K562 (cell line): ENCODE measurements at regions not wholly inside any gene's neighbourhood (a gene's known extent, or its start where the extent isn't known, plus 50 kb on each side); places are given as distances from the start of the nearest gene placed in this dataset.

ENCODE experiments used
- ATAC-seq: fragments of 200-7000 bp; cut with Tn5 transposase; 3 replicates; pipeline ENCODE4 v1.9.1; 2020; ENCODE audit warnings: moderate library complexity
- BruUV-seq: library from RNA; stranded (reverse); fragments of 400-500 nt; replicated peaks from 2 replicates; lab custom pipeline; 2021; lab: Mats Ljungman, UMichigan
- CTCF ChIA-PET: fragments of 300-600 bp; formaldehyde crosslinking; extraction: SDS; loops from one replicate; lab custom pipeline; 2021; ENCODE audit warnings: low intra/inter-chr PET ratio; lab: Yijun Ruan, JAX
- POLR2A ChIA-PET: fragments of 300-600, 350-650 bp; sonication (Branson Sonifier 250); formaldehyde crosslinking; extraction: SDS; loops from one replicate; lab custom pipeline; 2021; ENCODE audit warnings: antibody characterized with exemption, inconsistent platforms; lab: Yijun Ruan, JAX
- DNase-seq, 4 experiments: peaks; one replicate each; pipeline versions ENCODE4 v3.0.0 to v3.0.0-alpha.2; 2011 to 2018; ENCODE audit warnings: low spot score in 3 of 4, mixed read lengths in 3 of 4; ENCODE audit errors: extremely low read depth in 1 of 4
- FAIRE-seq: peaks from 2 replicates; lab custom pipeline; 2011; peaks lifted over from hg19 to GRCh38; lab: Jason Lieb, UNC
- H2AFZ ChIP-seq: 2 replicates; pipeline ENCODE4 v1.6.0; 2011; ENCODE audit warnings: low read depth, low read length, control low read depth, inconsistent platforms
- H3K27ac ChIP-seq: fragments of 200-600 bp; 3 replicates; pipeline ENCODE4 v1.8.0; 2011; ENCODE audit warnings: low read depth, mild to moderate bottlenecking, control low read depth, inconsistent platforms, low read length, moderate library complexity, mixed read lengths; ENCODE audit errors: extremely low read depth
- H3K27me3 ChIP-seq, 2 experiments: fragments of 300-600 bp in 1 of 2; 2 replicates in 1 of 2; 3 replicates in 1 of 2; pipeline versions ENCODE4 v1.6.0 to v1.8.0; 2011; ENCODE audit warnings: inconsistent platforms in 2 of 2, low read length in 2 of 2, mild to moderate bottlenecking in 1 of 2, mixed read lengths in 1 of 2, moderate library complexity in 1 of 2; ENCODE audit not compliant: control insufficient read depth in 2 of 2, insufficient read depth in 2 of 2
- H3K36me3 ChIP-seq: fragments of 300-600 bp; 3 replicates; pipeline ENCODE4 v1.8.0; 2011; ENCODE audit warnings: mild to moderate bottlenecking, low read length, inconsistent platforms; ENCODE audit not compliant: control insufficient read depth, insufficient read depth
- H3K4me1 ChIP-seq, 2 experiments: fragments of 200-600 bp in 1 of 2; replicated peaks in 1 of 2; 2 replicates in 1 of 2; 3 replicates in 1 of 2; pipeline versions ENCODE4 v1.5.1 to v1.8.0; 2011; ENCODE audit warnings: inconsistent platforms in 2 of 2, low read length in 2 of 2, mild to moderate bottlenecking in 1 of 2, mixed read lengths in 1 of 2, moderate library complexity in 1 of 2; ENCODE audit not compliant: control insufficient read depth in 2 of 2, insufficient read depth in 2 of 2
- H3K4me2 ChIP-seq: 2 replicates; pipeline ENCODE4 v1.6.1; 2011; ENCODE audit warnings: low read length, control low read depth, inconsistent platforms, mixed read lengths; ENCODE audit not compliant: insufficient read depth
- H3K4me3 ChIP-seq: fragments of 200-600 bp; sonication (generic), shearing (Covaris generic); 2 replicates; pipeline ENCODE4 v1.5.1; 2016; ENCODE audit warnings: control low read depth, inconsistent platforms
- H3K79me2 ChIP-seq: fragments of 200-600 bp; 3 replicates; pipeline ENCODE4 v1.8.0; 2011; ENCODE audit warnings: low read length, inconsistent platforms; ENCODE audit not compliant: control insufficient read depth, insufficient read depth
- H3K9ac ChIP-seq, 2 experiments: 2 replicates each; pipeline versions ENCODE4 v1.6.0 to v1.6.1; 2011; ENCODE audit warnings: low read depth in 2 of 2, low read length in 2 of 2, control low read depth in 1 of 2, inconsistent platforms in 1 of 2, mild to moderate bottlenecking in 1 of 2, mixed read lengths in 1 of 2; ENCODE audit not compliant: insufficient read depth in 1 of 2
- H3K9me1 ChIP-seq: one replicate; pipeline ENCODE4 v1.6.0; 2011; ENCODE audit warnings: inconsistent platforms, mild to moderate bottlenecking, low read length, moderate library complexity; ENCODE audit not compliant: control insufficient read depth, insufficient read depth
- H3K9me3 ChIP-seq: replicated peaks from 2 replicates; pipeline ENCODE4 v1.5.1; 2011; ENCODE audit warnings: low read depth, low read length, inconsistent platforms; ENCODE audit not compliant: control insufficient read depth, insufficient read depth
- H4K20me1 ChIP-seq: replicated peaks from 2 replicates; pipeline ENCODE4 v1.6.1; 2011; ENCODE audit warnings: low read length, inconsistent platforms, mixed read lengths; ENCODE audit not compliant: control insufficient read depth, insufficient read depth
- BRCA1 ChIP-seq, 2 experiments: fragments of 450-650 bp in 1 of 2; sonication (generic) in 1 of 2; formaldehyde crosslinking in 1 of 2; IDR thresholded peaks; 2 replicates each; pipeline versions ENCODE4 v1.5.0 to v1.6.1; 2017 to 2020; ENCODE audit warnings: mild to moderate bottlenecking in 1 of 2, missing genetic modification reagents in 1 of 2
- BRD9 ChIP-seq: fragments of 450-650 bp; IDR thresholded peaks from 2 replicates; pipeline ENCODE4 v1.6.1; 2018; ENCODE audit warnings: low read depth; ENCODE audit not compliant: partially characterized antibody
- CEBPB ChIP-seq: fragments of 450-650 bp; IDR thresholded peaks from 2 replicates; pipeline ENCODE4 v1.6.1; 2016; ENCODE audit warnings: missing genetic modification characterization, missing compliant biosample characterization
- MTA3 ChIP-seq: fragments of 450-650 bp; formaldehyde crosslinking; IDR thresholded peaks from 2 replicates; pipeline ENCODE4 v1.6.1; 2017; ENCODE audit warnings: mild to moderate bottlenecking, borderline replicate concordance
- NCOA2 ChIP-seq, 2 experiments: fragments of 450-650 bp; IDR thresholded peaks; 2 replicates each; pipeline ENCODE4 v1.6.1; 2018; ENCODE audit warnings: mild to moderate bottlenecking in 2 of 2, moderate library complexity in 1 of 2; ENCODE audit not compliant: partially characterized antibody in 2 of 2
- POLR3A ChIP-seq: IDR thresholded peaks from 2 replicates; pipeline ENCODE4 v1.6.1; 2011; ENCODE audit warnings: borderline replicate concordance, mild to moderate bottlenecking, moderate library complexity; ENCODE audit not compliant: insufficient read length, insufficient read depth; ENCODE audit errors: extremely low read depth
- PRPF4 ChIP-seq: fragments of 200-400 bp; formaldehyde crosslinking; IDR thresholded peaks from one replicate; pipeline ENCODE4 v1.6.1; 2017; ENCODE audit warnings: low read length, low read depth, mild to moderate bottlenecking; ENCODE audit not compliant: insufficient read depth, poor library complexity, severe bottlenecking
- PTTG1 ChIP-seq: fragments of 450-650 bp; IDR thresholded peaks from 2 replicates; pipeline ENCODE4 v1.6.1; 2016; ENCODE audit warnings: low read depth, mild to moderate bottlenecking, missing genetic modification characterization, missing compliant biosample characterization
- ZFPM2 ChIP-seq: fragments of 250-450 bp; sonication (Bioruptor Pico); IDR thresholded peaks from 2 replicates; pipeline ENCODE4 v1.5.1; 2022; ENCODE audit warnings: mild to moderate bottlenecking
- WGBS: fragments of 100-300 bp; shearing (Covaris generic); methylation state at CpG from one replicate; pipeline ENCODE4 v1.1.6; 2016; ENCODE audit warnings: low coverage, mixed read lengths; ENCODE audit not compliant: insufficient coverage; ENCODE audit errors: missing lambda C conversion rate; 5-methylcytosine and 5-hydroxymethylcytosine counted together
- in situ Hi-C: fragments of 300-500 bp; cut with MboI; formaldehyde crosslinking; loops from 4 replicates; pipeline ENCODE4 v1.15.0; 2018; ENCODE audit warnings: inconsistent platforms, mixed read lengths
- intact Hi-C: fragments of 100-400 bp; cut with micrococcal nuclease; formaldehyde crosslinking; loops from 2 replicates; pipeline ENCODE4 v1.14.2; 2022
- TF ChIP-seq, protein P1 (sequence below), 2 experiments: fragments of 450-650 bp; IDR thresholded peaks; 2 replicates each; pipeline ENCODE4 v1.6.1; 2018; ENCODE audit warnings: mild to moderate bottlenecking in 2 of 2, low read depth in 1 of 2; ENCODE audit not compliant: partially characterized antibody in 2 of 2

DNA sequence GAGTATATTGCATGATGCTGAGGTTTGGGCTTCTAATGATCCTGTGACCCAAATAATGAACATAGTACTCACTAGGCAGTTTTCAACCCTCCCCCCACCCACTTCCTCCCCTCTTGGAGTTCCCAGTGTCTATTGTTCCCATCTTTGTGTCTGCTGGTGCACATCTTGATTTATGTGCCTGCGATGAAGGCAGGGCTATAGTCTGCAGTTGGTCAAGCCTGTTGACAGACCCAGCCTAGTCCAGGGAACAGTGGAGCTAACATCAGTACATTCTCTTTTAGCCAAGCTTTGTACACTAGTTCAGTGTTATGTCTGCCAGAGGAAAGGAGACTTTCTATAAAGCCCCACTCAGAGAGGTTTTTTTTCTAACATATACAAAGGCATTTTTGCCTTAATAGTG, 287.6 kb downstream of the CPS1 start:
- CTCF ChIA-PET = no interaction called here
- in situ Hi-C loops = no loop called here
- no peaks in the 10 kb centered on the region for H3K9me3 ChIP-seq

More for the DNA sequence above, 287.6 kb downstream of the CPS1 start:
- no peaks in the 10 kb centered on the region for H3K27me3 ChIP-seq
- H3K79me2 ChIP-seq = no peaks in the 10 kb centered on the region
- no peak overlapping the region for H3K9ac ChIP-seq
- WGBS = 0% methylated on average over 1 of the region's 1 CpG
- no peak overlapping the region for H2AFZ ChIP-seq
- H3K4me2 ChIP-seq = no peak overlapping the region
- intact Hi-C loops = no loop called here
- H3K4me3 ChIP-seq = no peak overlapping the region
- H4K20me1 ChIP-seq = no peaks in the 10 kb centered on the region
- FAIRE-seq (no peak), DNase-seq (no peak), ATAC-seq (no peak)
- no peak overlapping the region for H3K27ac ChIP-seq
- no TSS peak for BruUV-seq
- H3K36me3 ChIP-seq = no peaks in the 10 kb centered on the region
- no peak for TF ChIP-seq BRCA1 (IDR thresholded peaks at IDR 0.05)
- TF ChIP-seq BRCA1 (CRISPR knock-in tag; IDR thresholded peaks at IDR 0.05) = no peak
- TF ChIP-seq, protein P1, sequence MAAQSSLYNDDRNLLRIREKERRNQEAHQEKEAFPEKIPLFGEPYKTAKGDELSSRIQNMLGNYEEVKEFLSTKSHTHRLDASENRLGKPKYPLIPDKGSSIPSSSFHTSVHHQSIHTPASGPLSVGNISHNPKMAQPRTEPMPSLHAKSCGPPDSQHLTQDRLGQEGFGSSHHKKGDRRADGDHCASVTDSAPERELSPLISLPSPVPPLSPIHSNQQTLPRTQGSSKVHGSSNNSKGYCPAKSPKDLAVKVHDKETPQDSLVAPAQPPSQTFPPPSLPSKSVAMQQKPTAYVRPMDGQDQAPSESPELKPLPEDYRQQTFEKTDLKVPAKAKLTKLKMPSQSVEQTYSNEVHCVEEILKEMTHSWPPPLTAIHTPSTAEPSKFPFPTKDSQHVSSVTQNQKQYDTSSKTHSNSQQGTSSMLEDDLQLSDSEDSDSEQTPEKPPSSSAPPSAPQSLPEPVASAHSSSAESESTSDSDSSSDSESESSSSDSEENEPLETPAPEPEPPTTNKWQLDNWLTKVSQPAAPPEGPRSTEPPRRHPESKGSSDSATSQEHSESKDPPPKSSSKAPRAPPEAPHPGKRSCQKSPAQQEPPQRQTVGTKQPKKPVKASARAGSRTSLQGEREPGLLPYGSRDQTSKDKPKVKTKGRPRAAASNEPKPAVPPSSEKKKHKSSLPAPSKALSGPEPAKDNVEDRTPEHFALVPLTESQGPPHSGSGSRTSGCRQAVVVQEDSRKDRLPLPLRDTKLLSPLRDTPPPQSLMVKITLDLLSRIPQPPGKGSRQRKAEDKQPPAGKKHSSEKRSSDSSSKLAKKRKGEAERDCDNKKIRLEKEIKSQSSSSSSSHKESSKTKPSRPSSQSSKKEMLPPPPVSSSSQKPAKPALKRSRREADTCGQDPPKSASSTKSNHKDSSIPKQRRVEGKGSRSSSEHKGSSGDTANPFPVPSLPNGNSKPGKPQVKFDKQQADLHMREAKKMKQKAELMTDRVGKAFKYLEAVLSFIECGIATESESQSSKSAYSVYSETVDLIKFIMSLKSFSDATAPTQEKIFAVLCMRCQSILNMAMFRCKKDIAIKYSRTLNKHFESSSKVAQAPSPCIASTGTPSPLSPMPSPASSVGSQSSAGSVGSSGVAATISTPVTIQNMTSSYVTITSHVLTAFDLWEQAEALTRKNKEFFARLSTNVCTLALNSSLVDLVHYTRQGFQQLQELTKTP (IDR thresholded peaks at IDR 0.05; ENCODE audit: low read depth in 1 of 2, partially characterized antibody in 2 of 2) = no peak
- no peak for TF ChIP-seq CEBPB (tag)
- TF ChIP-seq NCOA2 (IDR thresholded peaks at IDR 0.05; ENCODE audit: partially characterized antibody in 2 of 2) = no peak
- no peak for TF ChIP-seq ZFPM2 (CRISPR knock-in tag)
- TF ChIP-seq MTA3 = no peak
- TF ChIP-seq BRD9 = no peak
- TF ChIP-seq PRPF4 = no peak
- TF ChIP-seq PTTG1 (tag) = no peak
- TF ChIP-seq POLR3A = no peak
- H3K9me1 ChIP-seq = no peaks in the 10 kb centered on the region
- H3K4me1 ChIP-seq = no peaks in the 10 kb centered on the region
- POLR2A ChIA-PET = no interaction called here
